Liver (tissue), 8 donors: ENCODE measurements at regions not wholly inside any gene's neighbourhood (a gene's known extent, or its start where the extent isn't known, plus 50 kb on each side); places are given as distances from the start of the nearest gene placed in this dataset.

Experiments used
- DNase-seq: peaks from one replicate; pipeline ENCODE4 v3.0.0-alpha.2; 2017; ENCODE audit warnings: low spot score
- H3K27ac ChIP-seq, 2 donors: one replicate each; pipeline ENCODE4 v1.7.0; 2013; ENCODE audit warnings: inconsistent platforms in 2 of 2, low read length in 2 of 2, control low read depth in 1 of 2, low read depth in 1 of 2, mild to moderate bottlenecking in 1 of 2
- H3K27me3 ChIP-seq, 4 donors: one replicate each; pipeline versions ENCODE4 v1.6.1 to v1.7.0; 2013; ENCODE audit warnings: low read length in 3 of 4, inconsistent platforms in 1 of 4, mild to moderate bottlenecking in 1 of 4, moderate library complexity in 1 of 4; ENCODE audit not compliant: control insufficient read depth in 4 of 4, insufficient read depth in 4 of 4
- H3K36me3 ChIP-seq, 4 donors: one replicate each; pipeline versions ENCODE4 v1.6.1 to v1.7.0; 2013; ENCODE audit warnings: low read length in 3 of 4, mild to moderate bottlenecking in 3 of 4, low read depth in 1 of 4, moderate library complexity in 1 of 4; ENCODE audit not compliant: control insufficient read depth in 4 of 4, insufficient read depth in 3 of 4
- H3K4me1 ChIP-seq, 4 donors: one replicate each; pipeline versions ENCODE4 v1.6.1 to v1.7.0; 2013; ENCODE audit warnings: low read length in 3 of 4, mild to moderate bottlenecking in 3 of 4, moderate library complexity in 1 of 4; ENCODE audit not compliant: control insufficient read depth in 4 of 4, insufficient read depth in 4 of 4
- H3K4me3 ChIP-seq, 3 donors: one replicate each; pipeline versions ENCODE4 v1.6.1 to v1.7.0; 2013; ENCODE audit warnings: low read length in 3 of 3, control low read depth in 1 of 3, low read depth in 1 of 3, mild to moderate bottlenecking in 1 of 3
- H3K9ac ChIP-seq, 2 donors: one replicate each; pipeline ENCODE4 v1.7.0; 2013; ENCODE audit warnings: low read length in 2 of 2, mild to moderate bottlenecking in 2 of 2, moderate library complexity in 2 of 2, control low read depth in 1 of 2, low read depth in 1 of 2
- H3K9me3 ChIP-seq, 4 donors: one replicate each; pipeline versions ENCODE4 v1.6.1 to v1.7.0; 2013; ENCODE audit warnings: low read length in 3 of 4; ENCODE audit not compliant: control insufficient read depth in 4 of 4
- EGR1 ChIP-seq, 2 donors: IDR thresholded peaks; 2 replicates each; pipeline ENCODE4 v1.6.1; 2016 to 2018; ENCODE audit warnings: antibody characterized with exemption in 2 of 2, low read depth in 2 of 2
- FOXA1 ChIP-seq: IDR thresholded peaks from 2 replicates; pipeline ENCODE4 v1.6.1; 2016; ENCODE audit warnings: antibody characterized with exemption
- FOXA2 ChIP-seq: IDR thresholded peaks from 2 replicates; pipeline ENCODE4 v1.6.1; 2016; ENCODE audit warnings: antibody characterized with exemption
- GABPA ChIP-seq, 2 donors: IDR thresholded peaks in 1 of 2; conservative IDR thresholded peaks in 1 of 2; 2 replicates each; pipeline ENCODE4 v1.6.1; 2016; ENCODE audit warnings: antibody characterized with exemption in 2 of 2, mild to moderate bottlenecking in 1 of 2, moderate library complexity in 1 of 2
- HNF4A ChIP-seq, 2 donors: conservative IDR thresholded peaks; 2 replicates each; pipeline ENCODE4 v1.6.1; 2016; ENCODE audit warnings: antibody characterized with exemption in 2 of 2, mild to moderate bottlenecking in 2 of 2
- NR2F2 ChIP-seq: IDR thresholded peaks from 2 replicates; pipeline ENCODE4 v1.6.1; 2016; ENCODE audit warnings: antibody characterized with exemption
- TAF1 ChIP-seq: conservative IDR thresholded peaks from 2 replicates; pipeline ENCODE4 v1.6.1; 2016; ENCODE audit warnings: antibody characterized with exemption, mild to moderate bottlenecking
- YY1 ChIP-seq: IDR thresholded peaks from 2 replicates; pipeline ENCODE4 v1.6.1; 2016; ENCODE audit warnings: antibody characterized with exemption, mild to moderate bottlenecking
- WGBS: extraction: QIAGEN DNeasy Blood & Tissue Kit; methylation state at CpG from one replicate; pipeline ENCODE4 v1.1.7; 2013; 5-methylcytosine and 5-hydroxymethylcytosine counted together
- TF ChIP-seq, protein P1 (sequence below): fragments of 150-350 bp; IDR thresholded peaks from 2 replicates; pipeline ENCODE4 v1.5.1; 2017; ENCODE audit warnings: improper control_type of control experiment, low read depth, low read length; ENCODE audit not compliant: missing input control
- TF ChIP-seq, protein P2 (sequence below): IDR thresholded peaks from 2 replicates; pipeline ENCODE4 v1.6.1; 2016; ENCODE audit warnings: antibody characterized with exemption
- TF ChIP-seq, protein P3 (sequence below): IDR thresholded peaks from 2 replicates; pipeline ENCODE4 v1.6.1; 2016; ENCODE audit warnings: antibody characterized with exemption, mild to moderate bottlenecking
- donor health status: healthy.
- donor health status: healthy.
- donor health status: healthy.
- donor health status: healthy.
- donor health status: healthy.

DNA sequence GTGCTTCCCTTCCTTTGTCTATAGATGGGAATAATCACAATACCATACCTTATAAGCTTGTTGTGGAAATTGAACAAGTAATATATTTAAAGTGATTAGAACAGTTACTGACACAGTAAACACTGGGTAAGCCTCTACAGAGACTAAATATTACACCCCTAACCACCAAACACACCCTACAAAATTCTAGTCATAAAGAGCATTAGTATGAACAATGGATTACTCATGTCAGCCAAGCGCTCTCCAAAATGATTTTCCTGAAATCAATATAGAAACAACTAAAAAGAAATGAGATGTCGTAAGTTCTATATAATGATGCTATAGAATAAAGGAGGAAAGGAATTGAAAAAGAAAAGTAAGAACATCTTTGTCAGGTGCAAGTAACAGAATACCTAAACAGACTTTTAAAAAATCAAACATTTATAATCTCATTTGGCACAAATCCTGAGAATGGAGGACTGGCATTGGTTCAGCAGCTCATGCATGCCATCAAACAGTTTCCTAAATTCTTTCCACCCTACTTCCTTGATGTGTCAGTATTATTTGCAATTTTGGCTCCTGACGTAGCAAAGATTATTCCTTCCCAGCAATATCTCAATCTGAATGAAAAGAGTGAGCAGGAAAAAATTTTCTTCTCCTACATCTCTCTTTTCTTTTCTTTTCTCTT is 118.0 kb downstream of the SINHCAF start:
- no peak overlapping the region for H3K4me3 ChIP-seq
- H3K9me3 ChIP-seq = no peaks in the 10 kb centered on the region
- DNase-seq = no peak
- H3K27me3 ChIP-seq = no peaks in the 10 kb centered on the region
- no peaks in the 10 kb centered on the region for H3K36me3 ChIP-seq
- WGBS = 91% methylated on average over 3 of the region's 3 CpGs
- H3K9ac ChIP-seq = no peak overlapping the region
- no peak overlapping the region for H3K27ac ChIP-seq
- TF ChIP-seq GABPA (IDR thresholded peaks at IDR 0.05 in 1 of 2, conservative IDR thresholded peaks at IDR 0.05 in 1 of 2) = no peak
- H3K4me1 ChIP-seq = no peaks in the 10 kb centered on the region

DNA sequence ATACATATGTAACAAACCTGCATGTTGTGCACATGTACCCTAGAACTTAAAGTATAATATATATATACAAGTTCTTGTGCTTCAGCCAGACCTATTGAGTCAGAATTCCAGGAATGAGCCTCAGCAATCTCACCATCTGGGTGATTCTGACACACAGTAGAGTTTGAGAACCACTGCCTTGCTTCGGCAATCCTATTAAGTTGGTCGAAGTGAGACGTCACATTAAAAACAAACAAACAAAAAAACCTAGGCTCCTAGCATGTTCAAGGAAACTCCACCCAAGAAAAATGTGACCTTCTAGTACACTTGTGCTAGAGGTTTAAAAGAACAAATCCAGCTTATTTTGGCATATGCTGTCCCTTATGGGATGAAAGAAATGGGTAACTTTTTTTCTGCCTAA is 115.8 kb downstream of the SINHCAF start:
- no peaks in the 10 kb centered on the region for H3K4me1 ChIP-seq
- no peaks in the 10 kb centered on the region for H3K36me3 ChIP-seq
- no peak overlapping the region for H3K9ac ChIP-seq
- no peak overlapping the region for H3K27ac ChIP-seq
- no peak overlapping the region for H3K4me3 ChIP-seq
- DNase-seq = no peak
- WGBS = 93% methylated on average over 3 of the region's 3 CpGs
- H3K9me3 ChIP-seq = no peaks in the 10 kb centered on the region
- no peak for TF ChIP-seq TAF1
- no peak for TF ChIP-seq FOXA2
- TF ChIP-seq NR2F2 = no peak
- TF ChIP-seq FOXA1 = no peak
- TF ChIP-seq, protein P1, sequence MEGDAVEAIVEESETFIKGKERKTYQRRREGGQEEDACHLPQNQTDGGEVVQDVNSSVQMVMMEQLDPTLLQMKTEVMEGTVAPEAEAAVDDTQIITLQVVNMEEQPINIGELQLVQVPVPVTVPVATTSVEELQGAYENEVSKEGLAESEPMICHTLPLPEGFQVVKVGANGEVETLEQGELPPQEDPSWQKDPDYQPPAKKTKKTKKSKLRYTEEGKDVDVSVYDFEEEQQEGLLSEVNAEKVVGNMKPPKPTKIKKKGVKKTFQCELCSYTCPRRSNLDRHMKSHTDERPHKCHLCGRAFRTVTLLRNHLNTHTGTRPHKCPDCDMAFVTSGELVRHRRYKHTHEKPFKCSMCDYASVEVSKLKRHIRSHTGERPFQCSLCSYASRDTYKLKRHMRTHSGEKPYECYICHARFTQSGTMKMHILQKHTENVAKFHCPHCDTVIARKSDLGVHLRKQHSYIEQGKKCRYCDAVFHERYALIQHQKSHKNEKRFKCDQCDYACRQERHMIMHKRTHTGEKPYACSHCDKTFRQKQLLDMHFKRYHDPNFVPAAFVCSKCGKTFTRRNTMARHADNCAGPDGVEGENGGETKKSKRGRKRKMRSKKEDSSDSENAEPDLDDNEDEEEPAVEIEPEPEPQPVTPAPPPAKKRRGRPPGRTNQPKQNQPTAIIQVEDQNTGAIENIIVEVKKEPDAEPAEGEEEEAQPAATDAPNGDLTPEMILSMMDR = no peak
- TF ChIP-seq, protein P2, sequence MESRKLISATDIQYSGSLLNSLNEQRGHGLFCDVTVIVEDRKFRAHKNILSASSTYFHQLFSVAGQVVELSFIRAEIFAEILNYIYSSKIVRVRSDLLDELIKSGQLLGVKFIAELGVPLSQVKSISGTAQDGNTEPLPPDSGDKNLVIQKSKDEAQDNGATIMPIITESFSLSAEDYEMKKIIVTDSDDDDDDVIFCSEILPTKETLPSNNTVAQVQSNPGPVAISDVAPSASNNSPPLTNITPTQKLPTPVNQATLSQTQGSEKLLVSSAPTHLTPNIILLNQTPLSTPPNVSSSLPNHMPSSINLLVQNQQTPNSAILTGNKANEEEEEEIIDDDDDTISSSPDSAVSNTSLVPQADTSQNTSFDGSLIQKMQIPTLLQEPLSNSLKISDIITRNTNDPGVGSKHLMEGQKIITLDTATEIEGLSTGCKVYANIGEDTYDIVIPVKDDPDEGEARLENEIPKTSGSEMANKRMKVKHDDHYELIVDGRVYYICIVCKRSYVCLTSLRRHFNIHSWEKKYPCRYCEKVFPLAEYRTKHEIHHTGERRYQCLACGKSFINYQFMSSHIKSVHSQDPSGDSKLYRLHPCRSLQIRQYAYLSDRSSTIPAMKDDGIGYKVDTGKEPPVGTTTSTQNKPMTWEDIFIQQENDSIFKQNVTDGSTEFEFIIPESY = no peak
- TF ChIP-seq YY1 = no peak
- TF ChIP-seq, protein P3, sequence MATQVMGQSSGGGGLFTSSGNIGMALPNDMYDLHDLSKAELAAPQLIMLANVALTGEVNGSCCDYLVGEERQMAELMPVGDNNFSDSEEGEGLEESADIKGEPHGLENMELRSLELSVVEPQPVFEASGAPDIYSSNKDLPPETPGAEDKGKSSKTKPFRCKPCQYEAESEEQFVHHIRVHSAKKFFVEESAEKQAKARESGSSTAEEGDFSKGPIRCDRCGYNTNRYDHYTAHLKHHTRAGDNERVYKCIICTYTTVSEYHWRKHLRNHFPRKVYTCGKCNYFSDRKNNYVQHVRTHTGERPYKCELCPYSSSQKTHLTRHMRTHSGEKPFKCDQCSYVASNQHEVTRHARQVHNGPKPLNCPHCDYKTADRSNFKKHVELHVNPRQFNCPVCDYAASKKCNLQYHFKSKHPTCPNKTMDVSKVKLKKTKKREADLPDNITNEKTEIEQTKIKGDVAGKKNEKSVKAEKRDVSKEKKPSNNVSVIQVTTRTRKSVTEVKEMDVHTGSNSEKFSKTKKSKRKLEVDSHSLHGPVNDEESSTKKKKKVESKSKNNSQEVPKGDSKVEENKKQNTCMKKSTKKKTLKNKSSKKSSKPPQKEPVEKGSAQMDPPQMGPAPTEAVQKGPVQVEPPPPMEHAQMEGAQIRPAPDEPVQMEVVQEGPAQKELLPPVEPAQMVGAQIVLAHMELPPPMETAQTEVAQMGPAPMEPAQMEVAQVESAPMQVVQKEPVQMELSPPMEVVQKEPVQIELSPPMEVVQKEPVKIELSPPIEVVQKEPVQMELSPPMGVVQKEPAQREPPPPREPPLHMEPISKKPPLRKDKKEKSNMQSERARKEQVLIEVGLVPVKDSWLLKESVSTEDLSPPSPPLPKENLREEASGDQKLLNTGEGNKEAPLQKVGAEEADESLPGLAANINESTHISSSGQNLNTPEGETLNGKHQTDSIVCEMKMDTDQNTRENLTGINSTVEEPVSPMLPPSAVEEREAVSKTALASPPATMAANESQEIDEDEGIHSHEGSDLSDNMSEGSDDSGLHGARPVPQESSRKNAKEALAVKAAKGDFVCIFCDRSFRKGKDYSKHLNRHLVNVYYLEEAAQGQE = no peak
- no peak for TF ChIP-seq HNF4A (conservative IDR thresholded peaks at IDR 0.05)
- TF ChIP-seq EGR1 (IDR thresholded peaks at IDR 0.05; ENCODE audit: low read depth in 2 of 2) = no peak
- no peaks in the 10 kb centered on the region for H3K27me3 ChIP-seq
